NCI-H526 treated with DMSO at 0.1 percent for 48 hours (cell line): ENCODE measurements at regions not wholly inside any gene's neighbourhood (a gene's known extent, or its start where the extent isn't known, plus 50 kb on each side); places are given as distances from the start of the nearest gene placed in this dataset.
"Not testable (repeated sequence)": the region's sequence is repeated elsewhere in the genome, so short reads cannot be mapped to it uniquely, and the experiment has no call there.

ENCODE experiments used
- DNase-seq: peaks from one replicate; lab custom pipeline; 2025; lab: John Stamatoyannopoulos, UW

GRCh38 chr13:19062019-19062646 is 119.5 kb downstream of the TUBA3C start:
- no peak for DNase-seq

GRCh38 chr13:19061278-19061677 is 120.3 kb downstream of the TUBA3C start:
- DNase-seq = no peak

DNA sequence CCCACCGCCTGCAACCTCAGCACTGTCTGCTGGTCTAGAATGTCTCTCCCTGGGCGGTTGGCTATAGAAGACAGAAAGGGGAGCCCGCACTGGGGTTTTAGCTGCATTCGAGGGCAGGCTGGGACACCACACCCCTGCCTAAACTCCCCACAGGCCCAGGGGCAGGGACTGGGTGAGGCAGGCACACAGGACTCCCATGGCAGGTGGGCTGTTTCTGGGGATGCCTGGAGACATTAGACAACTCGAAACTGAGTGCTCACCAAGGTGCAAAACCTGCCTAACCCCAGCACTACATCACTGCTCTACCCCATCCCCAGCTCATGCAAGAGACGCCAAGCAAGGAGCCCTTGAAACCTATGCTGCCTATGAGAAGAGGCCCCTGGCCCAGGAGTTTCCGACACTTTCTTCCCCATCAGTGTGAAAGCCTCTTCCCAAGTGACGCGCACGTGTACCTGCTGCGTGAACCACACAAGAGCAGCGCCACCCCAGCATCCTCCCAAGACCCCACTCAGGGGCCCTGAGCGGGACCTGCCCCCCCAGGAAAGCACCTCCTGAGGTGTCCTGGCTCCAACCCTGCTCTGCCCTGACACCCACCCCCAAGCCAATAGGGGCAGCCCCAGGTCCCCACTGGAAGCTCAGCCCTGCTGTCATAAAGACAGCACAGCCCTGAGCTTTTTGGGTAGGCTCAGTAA is 121.2 kb downstream of the TUBA3C start:
- DNase-seq = no peak

GRCh38 chr13:19059016-19059780 is 122.4 kb downstream of the TUBA3C start:
- no peak for DNase-seq

- no peak for DNase-seq
These were observed 123.1 kb downstream of the TUBA3C start for GRCh38 chr13:19058566-19058965.

- no peak for DNase-seq
These were observed 123.9 kb downstream of the TUBA3C start for GRCh38 chr13:19057588-19058340.

DNA sequence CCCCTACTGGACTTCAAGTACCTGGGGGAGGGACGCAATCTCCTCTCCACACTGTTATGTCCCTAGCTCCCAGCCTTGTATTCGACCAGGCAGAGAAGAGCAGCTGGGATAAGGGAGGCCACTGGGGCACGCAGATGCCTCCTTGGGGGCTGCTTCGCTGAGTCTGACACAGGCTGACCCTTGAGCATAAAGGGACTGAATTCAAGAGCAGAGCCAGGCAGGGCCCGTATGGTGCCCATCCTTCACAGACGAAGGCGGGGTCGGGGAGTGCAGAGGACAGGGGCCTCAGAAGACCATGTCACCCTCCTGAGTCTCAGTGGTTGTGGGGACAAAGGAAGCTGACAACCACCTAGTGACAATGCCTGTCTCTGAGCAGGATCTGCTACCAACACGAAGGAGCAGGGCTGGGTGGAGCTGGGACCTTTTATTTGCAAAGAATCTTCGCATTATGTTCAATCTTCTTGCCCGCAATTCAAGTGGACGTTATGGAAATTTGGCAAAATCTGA is 124.6 kb downstream of the TUBA3C start:
- no peak for DNase-seq

- no peak for DNase-seq
These were observed 125.2 kb downstream of the TUBA3C start for GRCh38 chr13:19056355-19056880.

- no peak for DNase-seq
These were observed 126.0 kb downstream of the TUBA3C start for GRCh38 chr13:19055611-19056010.

DNA sequence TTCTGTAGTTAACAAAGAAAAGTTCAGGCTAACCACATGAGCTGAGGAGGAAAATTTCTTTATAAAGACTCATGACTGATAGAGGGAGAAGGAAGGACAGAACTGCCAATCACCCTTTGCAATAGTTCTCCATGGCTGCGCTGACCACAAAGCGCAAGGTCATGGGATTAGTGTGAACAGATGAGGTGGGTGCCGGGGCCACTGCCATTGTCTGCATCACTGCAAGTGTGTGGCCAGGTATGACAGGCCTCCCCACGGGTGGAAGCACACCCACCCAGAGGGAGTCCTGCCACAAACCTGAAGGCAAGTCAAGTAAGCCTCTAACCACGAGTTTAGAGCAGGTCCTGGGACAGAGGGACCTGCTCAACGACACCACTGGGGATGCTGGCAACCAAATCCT is 128.1 kb downstream of the TUBA3C start:
- DNase-seq = no peak

- no peak for DNase-seq
These were observed 128.7 kb downstream of the TUBA3C start for GRCh38 chr13:19052931-19053330.

DNA sequence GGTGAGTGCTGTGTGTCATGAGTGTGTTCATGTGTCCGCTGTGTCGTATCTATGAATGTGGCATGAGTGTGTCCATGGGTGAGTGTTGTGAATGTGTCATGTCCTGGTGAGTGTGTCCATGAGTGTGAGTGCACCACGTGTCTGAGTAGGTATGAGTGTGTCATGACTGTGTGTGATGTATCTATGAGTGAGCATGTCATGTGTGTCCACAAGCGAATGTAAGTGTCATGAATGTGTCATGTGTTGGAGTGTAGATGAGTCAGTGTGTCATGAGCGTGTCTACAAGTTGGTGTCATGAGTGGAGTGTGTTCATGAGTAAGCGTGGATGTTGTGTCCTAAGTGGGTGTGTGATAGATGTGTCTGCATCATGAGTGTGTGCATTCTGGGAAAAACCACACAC is 129.4 kb downstream of the TUBA3C start:
- DNase-seq = no peak

GRCh38 chr13:19050901-19051300 is 130.7 kb downstream of the TUBA3C start:
- no peak for DNase-seq

DNA sequence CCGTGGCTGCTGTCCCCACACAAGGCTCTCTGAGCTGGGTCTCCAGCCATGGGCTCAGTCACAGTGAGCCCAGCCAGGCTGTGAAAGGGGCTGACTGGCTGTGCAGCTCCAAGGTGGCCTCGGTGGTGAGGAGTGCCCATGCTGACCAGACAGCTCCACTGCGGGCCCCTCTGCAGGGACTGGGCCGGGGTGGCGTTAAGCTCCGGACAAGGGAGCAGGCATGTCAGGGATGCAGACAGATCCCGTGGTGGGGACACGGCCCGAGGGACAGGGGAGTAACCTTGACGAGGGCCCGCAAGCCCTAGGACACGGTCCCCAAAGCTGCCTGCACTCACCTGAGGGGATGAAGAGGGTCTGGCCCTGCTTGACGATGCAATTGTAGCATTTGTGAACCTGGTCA is 132.0 kb downstream of the TUBA3C start:
- not testable (repeated sequence) for DNase-seq

DNA sequence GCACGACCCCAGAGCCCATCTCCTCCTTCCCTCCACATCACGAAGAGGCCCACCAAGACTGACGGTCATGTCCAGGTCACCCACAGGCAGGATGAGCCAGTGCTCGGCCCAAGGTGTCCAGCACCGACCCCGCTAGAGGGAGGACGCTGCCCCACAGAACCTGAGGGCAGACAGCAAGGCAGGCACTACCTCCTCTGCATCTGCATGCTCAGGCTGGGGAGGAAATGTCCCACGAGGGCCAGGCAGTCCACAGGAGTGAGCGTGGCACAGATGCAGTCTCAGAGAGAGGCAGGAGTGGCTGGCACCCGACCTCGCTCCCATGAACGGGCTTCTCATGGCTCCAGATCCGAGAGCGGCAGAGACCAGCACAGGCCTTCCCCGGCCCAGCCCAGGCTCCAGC is 133.2 kb downstream of the TUBA3C start:
- DNase-seq = no peak

DNA sequence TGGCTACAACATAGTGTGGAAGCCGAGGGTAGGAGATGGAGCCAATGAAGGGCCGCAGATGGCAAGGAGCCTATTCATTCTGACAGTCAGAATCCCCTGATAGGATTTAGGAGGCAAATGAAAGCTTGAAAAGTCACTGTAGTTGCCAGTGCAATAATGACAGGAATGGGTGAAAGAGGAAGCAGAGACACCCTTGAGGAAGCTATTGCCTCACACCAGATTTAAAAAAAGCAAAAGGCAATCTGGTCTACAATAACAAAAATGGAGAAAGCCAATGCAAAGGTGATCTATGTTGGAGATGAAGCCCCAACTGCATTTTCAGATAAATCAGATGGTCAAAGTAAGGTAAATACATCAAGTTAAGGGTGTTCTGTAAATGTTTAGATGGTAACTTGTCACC is 158.5 kb downstream of the TUBA3C start:
- DNase-seq = no peak

- no peak for DNase-seq
These were observed 160.6 kb downstream of the TUBA3C start for GRCh38 chr13:19020988-19021387.

DNA sequence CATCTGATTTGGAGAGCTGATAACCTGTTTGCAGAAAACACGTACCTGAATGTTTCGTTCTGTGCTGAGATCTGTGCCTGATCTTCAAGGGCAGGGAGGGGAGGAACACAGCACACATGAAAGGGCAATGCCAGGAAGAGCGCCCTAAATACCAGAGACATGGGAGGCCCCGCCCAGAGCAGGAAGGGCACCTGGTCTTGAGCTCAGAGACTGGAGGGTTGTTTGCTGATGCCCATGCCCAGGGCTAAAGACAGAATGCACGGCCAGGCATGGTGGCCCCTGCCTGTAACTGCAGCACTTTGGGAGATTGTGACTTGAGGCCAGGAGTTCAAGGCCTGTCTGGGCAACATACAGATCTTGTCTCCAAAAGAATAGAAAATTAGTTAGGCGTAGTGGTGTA is 183.2 kb downstream of the TUBA3C start:
- DNase-seq = no peak

DNA sequence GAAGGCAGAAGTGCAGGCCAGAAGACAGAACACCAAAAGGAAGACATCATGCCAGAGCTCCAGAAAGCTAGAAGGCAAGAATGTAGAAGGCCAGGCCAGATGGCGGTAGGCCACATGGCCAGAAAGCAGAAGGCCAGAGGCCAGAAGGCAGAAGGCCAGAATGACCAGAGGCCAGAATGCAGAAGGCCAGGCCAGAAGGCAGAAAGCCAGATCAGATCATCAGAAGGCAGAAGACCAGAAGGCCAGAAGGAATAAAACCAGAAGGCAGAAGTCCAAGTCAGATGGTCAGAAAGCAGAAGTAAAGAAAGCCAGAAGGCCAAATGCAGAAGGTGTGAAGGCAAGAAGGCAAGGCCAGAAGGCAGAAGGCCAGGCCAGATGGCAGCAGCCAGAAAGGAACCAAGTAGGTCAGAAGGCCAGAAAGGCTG is 185.0 kb downstream of the TUBA3C start:
- DNase-seq = no peak

DNA sequence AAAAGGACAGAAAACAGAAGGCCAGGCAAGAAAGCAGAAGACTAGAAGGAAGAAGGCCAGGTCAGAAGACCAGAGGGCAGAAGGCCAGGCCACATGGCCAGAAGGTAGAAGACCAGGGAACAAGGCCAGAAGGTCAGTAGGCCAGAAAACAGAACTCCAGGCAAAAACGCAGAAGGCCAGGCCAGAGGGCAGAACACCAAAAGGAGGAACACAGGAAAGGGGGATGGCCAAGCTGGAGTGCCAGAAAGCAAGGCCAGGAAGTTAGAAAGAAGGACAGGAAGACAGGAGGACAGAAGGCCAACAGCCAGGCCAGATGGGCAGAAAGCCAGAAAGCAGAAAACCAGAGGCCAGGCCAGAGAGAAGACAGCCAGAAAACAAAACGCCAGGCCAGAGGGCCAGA is 185.4 kb downstream of the TUBA3C start:
- DNase-seq = no peak

DNA sequence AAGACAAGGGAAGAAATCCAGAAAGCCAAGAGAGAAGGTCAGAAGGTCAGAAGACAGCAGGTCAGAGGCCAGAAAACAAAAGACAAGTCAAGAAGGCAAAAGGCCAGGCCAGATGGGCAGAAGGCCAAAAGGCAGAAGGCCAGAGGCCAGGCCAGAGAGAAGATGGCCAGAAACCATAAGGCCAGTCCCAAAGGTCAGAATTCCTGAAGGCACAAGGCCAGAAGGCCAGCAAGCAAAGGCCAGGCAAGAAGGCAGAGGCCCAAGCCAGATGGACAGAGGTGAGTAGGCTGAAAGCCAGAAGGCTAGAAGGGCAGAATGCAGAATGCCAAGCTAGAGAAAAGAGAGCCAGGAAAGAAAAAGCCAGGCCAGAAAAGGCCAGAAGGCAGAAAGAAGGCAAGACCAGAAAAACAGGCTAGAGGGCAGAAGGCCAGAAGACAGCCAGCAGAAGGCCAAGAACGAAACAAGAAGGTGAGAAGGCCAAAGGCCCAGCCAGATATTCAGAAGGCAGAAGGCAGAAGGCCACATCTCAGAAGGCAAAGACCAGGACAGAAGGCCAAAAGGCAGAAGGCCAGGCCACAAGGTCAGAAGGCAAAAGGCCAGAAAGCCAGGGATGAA is 186.3 kb downstream of the TUBA3C start:
- no peak for DNase-seq
